Nephron (organoid): ENCODE measurements at regions not wholly inside any gene's neighbourhood (a gene's known extent, or its start where the extent isn't known, plus 50 kb on each side); places are given as distances from the start of the nearest gene placed in this dataset.

Experiments used
- H3K27ac Mint-ChIP-seq, 3 experiments: 2 replicates each; pipeline ENCODE4 v1.8.0; 2020; ENCODE audit warnings: mixed read lengths in 3 of 3, mild to moderate bottlenecking in 2 of 3, moderate library complexity in 1 of 3
- H3K27me3 Mint-ChIP-seq: 2 replicates; pipeline ENCODE4 v1.8.0; 2021; ENCODE audit warnings: low read depth, mild to moderate bottlenecking, moderate library complexity, mixed read lengths
- H3K36me3 Mint-ChIP-seq: 2 replicates; pipeline ENCODE4 v1.8.0; 2020; ENCODE audit warnings: low read depth, mixed read lengths
- H3K4me1 Mint-ChIP-seq: 2 replicates; pipeline ENCODE4 v1.8.0; 2020; ENCODE audit warnings: mixed read lengths
- H3K4me3 Mint-ChIP-seq, 3 experiments: 2 replicates each; pipeline ENCODE4 v1.8.0; 2020; ENCODE audit warnings: mild to moderate bottlenecking in 3 of 3, mixed read lengths in 3 of 3, moderate library complexity in 2 of 3
- H3K9me3 Mint-ChIP-seq: 2 replicates; pipeline ENCODE4 v1.8.0; 2020; ENCODE audit warnings: mixed read lengths
- CTCF ChIP-seq, 3 experiments: fragments of 200-600 bp; sonication (generic); IDR thresholded peaks; one replicate each; pipeline ENCODE4 v1.5.0; 2021; ENCODE audit warnings: antibody characterized with exemption in 3 of 3; ENCODE audit not compliant: unreplicated experiment in 3 of 3

GRCh38 chr12:87689196-87689595 is 340.0 kb downstream of the C12orf50 start:
- no peak overlapping the region for H3K4me3 Mint-ChIP-seq
- H3K27me3 Mint-ChIP-seq, result no peaks in the 10 kb centered on the region
- TF ChIP-seq CTCF (IDR thresholded peaks at IDR 0.05; ENCODE audit: unreplicated experiment in 3 of 3), result no peak
- H3K9me3 Mint-ChIP-seq, result no peaks in the 10 kb centered on the region
- H3K36me3 Mint-ChIP-seq, result no peaks in the 10 kb centered on the region
- peaks cover 11% of the 10 kb centered on the region for H3K4me1 Mint-ChIP-seq
- no peak overlapping the region for H3K27ac Mint-ChIP-seq

GRCh38 chr12:87687362-87687761 is 341.8 kb downstream of the C12orf50 start:
- no peaks in the 10 kb centered on the region for H3K9me3 Mint-ChIP-seq

GRCh38 chr12:87685696-87686095 is 343.5 kb downstream of the C12orf50 start:
- Mint-ChIP-seq H3K27ac (no peak overlapping the region), H3K4me1 (peaks cover 11% of the 10 kb centered on the region), H3K4me3 (no peak overlapping the region), H3K36me3 (no peaks in the 10 kb centered on the region), H3K9me3 (no peaks in the 10 kb centered on the region), H3K27me3 (no peaks in the 10 kb centered on the region)
- no peak for TF ChIP-seq CTCF (IDR thresholded peaks at IDR 0.05; ENCODE audit: unreplicated experiment in 3 of 3)

More at GRCh38 chr12:87687362-87687761, 341.8 kb downstream of the C12orf50 start:
- Mint-ChIP-seq H3K36me3 (no peaks in the 10 kb centered on the region), H3K4me3 (no peak overlapping the region), H3K27ac (peak overlapping the region; percentile 3 to 44 (median 37)), H3K27me3 (no peaks in the 10 kb centered on the region), H3K4me1 (peaks cover 11% of the 10 kb centered on the region)
- TF ChIP-seq CTCF (IDR thresholded peaks at IDR 0.05; ENCODE audit: unreplicated experiment in 3 of 3), result no peak

- no peaks in the 10 kb centered on the region for H3K27me3 Mint-ChIP-seq
- no peaks in the 10 kb centered on the region for H3K36me3 Mint-ChIP-seq
- no peak overlapping the region for H3K4me3 Mint-ChIP-seq
- H3K4me1 Mint-ChIP-seq, result peaks cover 3% of the 10 kb centered on the region
- no peaks in the 10 kb centered on the region for H3K9me3 Mint-ChIP-seq
- peak overlapping the region in 1 of 3 experiments; percentile 1 for H3K27ac Mint-ChIP-seq
- TF ChIP-seq CTCF (IDR thresholded peaks at IDR 0.05; ENCODE audit: unreplicated experiment in 3 of 3), result no peak
Observed at GRCh38 chr12:87679251-87679650, 349.9 kb downstream of the C12orf50 start.

GRCh38 chr12:87678453-87678852 is 350.7 kb downstream of the C12orf50 start:
- Mint-ChIP-seq H3K27ac (no peak overlapping the region), H3K4me1 (peaks cover 3% of the 10 kb centered on the region), H3K36me3 (no peaks in the 10 kb centered on the region), H3K27me3 (no peaks in the 10 kb centered on the region), H3K9me3 (no peaks in the 10 kb centered on the region), H3K4me3 (no peak overlapping the region)
- TF ChIP-seq CTCF (IDR thresholded peaks at IDR 0.05; ENCODE audit: unreplicated experiment in 3 of 3), result no peak

- no peaks in the 10 kb centered on the region for H3K36me3 Mint-ChIP-seq
- TF ChIP-seq CTCF (IDR thresholded peaks at IDR 0.05; ENCODE audit: unreplicated experiment in 3 of 3), result no peak
- H3K27me3 Mint-ChIP-seq, result no peaks in the 10 kb centered on the region
- H3K27ac Mint-ChIP-seq, result no peak overlapping the region
- no peak overlapping the region for H3K4me3 Mint-ChIP-seq
- peaks cover 3% of the 10 kb centered on the region for H3K4me1 Mint-ChIP-seq
- peaks cover 5% of the 10 kb centered on the region for H3K9me3 Mint-ChIP-seq
Observed at GRCh38 chr12:87676731-87677130, 352.5 kb downstream of the C12orf50 start.
